ENCODE measurements at regions not wholly inside any gene's neighbourhood (a gene's known extent, or its start where the extent isn't known, plus 50 kb on each side); places are given as distances from the start of the nearest gene placed in this dataset.
"Not testable (repeated sequence)": the region's sequence is repeated elsewhere in the genome, so short reads cannot be mapped to it uniquely, and the experiment has no call there.

- H3K9me3 ChIP-seq (ENCODE audit: control insufficient read depth in 1 of 2, low read length in 2 of 2) = peaks cover 0 to 2% of the 10 kb centered on the region in 2 donors
- no peaks in the 10 kb centered on the region for H3K4me1 ChIP-seq (ENCODE audit: control insufficient read depth in 1 of 2, insufficient read depth in 2 of 2, low read length in 2 of 2)
- no peak overlapping the region for H3K4me3 ChIP-seq (ENCODE audit: low read depth in 1 of 2, low read length in 2 of 2)
- H3K27ac ChIP-seq (ENCODE audit: low read length) = no peak overlapping the region
- H3K36me3 ChIP-seq (ENCODE audit: control insufficient read depth in 1 of 2, insufficient read depth in 2 of 2, low read length in 2 of 2) = no peaks in the 10 kb centered on the region
- H3K27me3 ChIP-seq (ENCODE audit: low read depth, low read length) = no peaks in the 10 kb centered on the region
Measured at GRCh38 chr3:878746-879145, 214.1 kb upstream of the CNTN6 start.

- Histone ChIP-seq H3K27me3 (ENCODE audit: low read depth, low read length) (no peaks in the 10 kb centered on the region), H3K36me3 (ENCODE audit: control insufficient read depth in 1 of 2, insufficient read depth in 2 of 2, low read length in 2 of 2) (no peaks in the 10 kb centered on the region), H3K9me3 (ENCODE audit: control insufficient read depth in 1 of 2, low read length in 2 of 2) (peaks cover 0 to 2% of the 10 kb centered on the region in 2 donors), H3K4me3 (ENCODE audit: low read depth in 1 of 2, low read length in 2 of 2) (no peak overlapping the region), H3K27ac (ENCODE audit: low read length) (no peak overlapping the region), H3K4me1 (ENCODE audit: control insufficient read depth in 1 of 2, insufficient read depth in 2 of 2, low read length in 2 of 2) (no peaks in the 10 kb centered on the region)
Measured at GRCh38 chr3:880371-880770, 212.5 kb upstream of the CNTN6 start.

DNA sequence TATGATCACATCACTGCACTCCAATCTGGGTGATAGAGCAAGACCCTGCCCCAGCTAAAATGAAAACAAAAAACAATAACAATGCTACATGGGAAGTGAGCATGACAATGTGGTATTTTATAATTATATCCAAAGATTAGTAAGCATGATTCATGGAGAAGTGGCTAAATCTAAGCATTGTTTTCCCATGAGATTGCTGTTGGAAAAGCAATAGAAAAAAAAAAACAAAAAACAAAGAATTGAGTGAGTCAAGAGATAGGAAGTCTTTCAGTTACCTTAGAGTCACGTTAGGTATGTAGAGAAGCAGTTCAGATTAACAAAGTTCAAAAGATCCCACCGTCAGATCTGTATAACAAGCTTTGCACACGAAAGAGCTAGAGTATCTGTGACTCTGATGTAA lies 210.3 kb upstream of the CNTN6 start:
- Histone ChIP-seq H3K9me3 (ENCODE audit: control insufficient read depth in 1 of 2, low read length in 2 of 2) (no peaks in the 10 kb centered on the region), H3K36me3 (ENCODE audit: control insufficient read depth in 1 of 2, insufficient read depth in 2 of 2, low read length in 2 of 2) (no peaks in the 10 kb centered on the region), H3K27ac (ENCODE audit: low read length) (no peak overlapping the region), H3K4me1 (ENCODE audit: control insufficient read depth in 1 of 2, insufficient read depth in 2 of 2, low read length in 2 of 2) (no peaks in the 10 kb centered on the region), H3K4me3 (ENCODE audit: low read depth in 1 of 2, low read length in 2 of 2) (no peak overlapping the region), H3K27me3 (ENCODE audit: low read depth, low read length) (no peaks in the 10 kb centered on the region)

GRCh38 chr3:901953-902778 lies 190.7 kb upstream of the CNTN6 start:
- Histone ChIP-seq H3K9me3 (ENCODE audit: control insufficient read depth in 1 of 2, low read length in 2 of 2) (peaks cover 5 to 8% of the 10 kb centered on the region in 2 donors), H3K27ac (ENCODE audit: low read length) (no peak overlapping the region), H3K4me1 (ENCODE audit: control insufficient read depth in 1 of 2, insufficient read depth in 2 of 2, low read length in 2 of 2) (no peaks in the 10 kb centered on the region)

DNA sequence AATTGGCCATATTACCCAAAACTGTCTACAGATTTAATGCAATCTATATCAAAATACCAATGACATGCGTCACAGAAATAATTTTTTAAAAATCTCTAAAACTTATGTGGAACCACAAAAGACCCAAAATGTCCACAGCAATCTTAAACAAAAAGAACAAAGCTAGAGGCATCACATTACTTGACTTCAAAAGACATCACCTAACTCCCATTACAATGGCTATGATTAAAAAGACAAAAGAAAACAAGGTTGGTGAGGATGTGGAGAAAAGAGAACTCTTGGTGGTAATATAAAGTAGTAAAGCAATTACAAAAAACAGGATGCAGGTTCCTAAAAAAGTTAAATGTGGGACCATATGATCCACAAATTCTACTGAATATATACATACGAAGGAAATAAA lies 187.6 kb upstream of the CNTN6 start:
- H3K36me3 ChIP-seq (ENCODE audit: control insufficient read depth in 1 of 2, insufficient read depth in 2 of 2, low read length in 2 of 2) = no peaks in the 10 kb centered on the region

More at GRCh38 chr3:901953-902778, 190.7 kb upstream of the CNTN6 start:
- Histone ChIP-seq H3K36me3 (ENCODE audit: control insufficient read depth in 1 of 2, insufficient read depth in 2 of 2, low read length in 2 of 2) (no peaks in the 10 kb centered on the region), H3K27me3 (ENCODE audit: low read depth, low read length) (no peaks in the 10 kb centered on the region), H3K4me3 (ENCODE audit: low read depth in 1 of 2, low read length in 2 of 2) (no peak overlapping the region)

GRCh38 chr3:906739-907138 lies 186.1 kb upstream of the CNTN6 start:
- peaks cover 6 to 7% of the 10 kb centered on the region in 2 donors for H3K9me3 ChIP-seq (ENCODE audit: control insufficient read depth in 1 of 2, low read length in 2 of 2)
- H3K4me3 ChIP-seq (ENCODE audit: low read depth in 1 of 2, low read length in 2 of 2) = no peak overlapping the region
- no peaks in the 10 kb centered on the region for H3K36me3 ChIP-seq (ENCODE audit: control insufficient read depth in 1 of 2, insufficient read depth in 2 of 2, low read length in 2 of 2)
- H3K4me1 ChIP-seq (ENCODE audit: control insufficient read depth in 1 of 2, insufficient read depth in 2 of 2, low read length in 2 of 2) = no peaks in the 10 kb centered on the region
- no peaks in the 10 kb centered on the region for H3K27me3 ChIP-seq (ENCODE audit: low read depth, low read length)
- H3K27ac ChIP-seq (ENCODE audit: low read length) = no peak overlapping the region

More for the DNA sequence above, 187.6 kb upstream of the CNTN6 start:
- Histone ChIP-seq H3K9me3 (ENCODE audit: control insufficient read depth in 1 of 2, low read length in 2 of 2) (peaks cover 7 to 8% of the 10 kb centered on the region in 2 donors), H3K27me3 (ENCODE audit: low read depth, low read length) (no peaks in the 10 kb centered on the region), H3K27ac (ENCODE audit: low read length) (no peak overlapping the region), H3K4me1 (ENCODE audit: control insufficient read depth in 1 of 2, insufficient read depth in 2 of 2, low read length in 2 of 2) (no peaks in the 10 kb centered on the region), H3K4me3 (ENCODE audit: low read depth in 1 of 2, low read length in 2 of 2) (no peak overlapping the region)

DNA sequence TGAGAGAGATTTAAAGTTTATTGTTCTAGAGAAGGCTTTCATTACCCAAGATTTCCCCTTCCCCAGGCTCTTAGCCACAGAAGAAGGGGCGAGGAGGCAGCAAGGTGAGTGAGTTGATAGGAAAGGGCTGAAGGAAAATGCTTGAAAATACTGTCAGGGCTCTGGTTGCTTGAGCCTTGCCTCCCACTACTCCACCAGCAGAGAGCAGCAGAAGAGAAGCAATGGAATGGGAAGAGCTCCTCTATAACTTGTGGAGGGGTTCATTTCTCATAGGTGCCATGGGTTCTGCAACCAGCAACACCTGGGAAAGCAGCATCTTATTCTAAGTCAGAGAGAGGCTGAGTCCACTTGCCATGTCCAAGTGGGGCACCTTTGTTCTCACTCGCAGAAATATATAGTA lies 184.0 kb upstream of the CNTN6 start:
- Histone ChIP-seq H3K4me1 (ENCODE audit: control insufficient read depth in 1 of 2, insufficient read depth in 2 of 2, low read length in 2 of 2) (no peaks in the 10 kb centered on the region), H3K9me3 (ENCODE audit: control insufficient read depth in 1 of 2, low read length in 2 of 2) (peaks cover 0 to 2% of the 10 kb centered on the region in 2 donors), H3K4me3 (ENCODE audit: low read depth in 1 of 2, low read length in 2 of 2) (no peak overlapping the region), H3K36me3 (ENCODE audit: control insufficient read depth in 1 of 2, insufficient read depth in 2 of 2, low read length in 2 of 2) (no peaks in the 10 kb centered on the region), H3K27me3 (ENCODE audit: low read depth, low read length) (no peaks in the 10 kb centered on the region), H3K27ac (ENCODE audit: low read length) (no peak overlapping the region)

DNA sequence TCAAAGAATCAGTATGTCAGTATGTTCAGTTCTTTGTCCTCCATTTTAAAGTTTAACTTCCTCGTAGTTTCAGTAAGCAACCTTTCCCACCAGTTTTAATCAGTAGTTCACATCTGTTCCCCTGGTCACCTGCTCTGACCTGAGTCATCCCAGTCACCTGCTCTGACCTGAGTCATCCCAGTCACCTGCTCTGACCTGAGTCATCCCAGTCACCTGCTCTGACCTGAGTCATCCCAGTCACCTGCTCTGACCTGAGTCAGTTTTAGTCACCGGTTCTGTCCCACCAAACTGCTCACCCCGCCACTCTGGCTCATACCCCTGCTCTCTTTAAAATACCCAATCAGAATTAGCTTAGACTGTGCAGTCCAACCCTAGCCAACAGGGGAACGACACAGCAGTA lies 180.1 kb upstream of the CNTN6 start:
- H3K4me3 ChIP-seq (ENCODE audit: low read depth in 1 of 2, low read length in 2 of 2); H3K9me3 ChIP-seq (ENCODE audit: control insufficient read depth in 1 of 2, low read length in 2 of 2); H3K4me1 ChIP-seq (ENCODE audit: control insufficient read depth in 1 of 2, insufficient read depth in 2 of 2, low read length in 2 of 2); H3K27ac ChIP-seq (ENCODE audit: low read length); H3K27me3 ChIP-seq (ENCODE audit: low read depth, low read length); H3K36me3 ChIP-seq (ENCODE audit: control insufficient read depth in 1 of 2, insufficient read depth in 2 of 2, low read length in 2 of 2): not testable (repeated sequence)

DNA sequence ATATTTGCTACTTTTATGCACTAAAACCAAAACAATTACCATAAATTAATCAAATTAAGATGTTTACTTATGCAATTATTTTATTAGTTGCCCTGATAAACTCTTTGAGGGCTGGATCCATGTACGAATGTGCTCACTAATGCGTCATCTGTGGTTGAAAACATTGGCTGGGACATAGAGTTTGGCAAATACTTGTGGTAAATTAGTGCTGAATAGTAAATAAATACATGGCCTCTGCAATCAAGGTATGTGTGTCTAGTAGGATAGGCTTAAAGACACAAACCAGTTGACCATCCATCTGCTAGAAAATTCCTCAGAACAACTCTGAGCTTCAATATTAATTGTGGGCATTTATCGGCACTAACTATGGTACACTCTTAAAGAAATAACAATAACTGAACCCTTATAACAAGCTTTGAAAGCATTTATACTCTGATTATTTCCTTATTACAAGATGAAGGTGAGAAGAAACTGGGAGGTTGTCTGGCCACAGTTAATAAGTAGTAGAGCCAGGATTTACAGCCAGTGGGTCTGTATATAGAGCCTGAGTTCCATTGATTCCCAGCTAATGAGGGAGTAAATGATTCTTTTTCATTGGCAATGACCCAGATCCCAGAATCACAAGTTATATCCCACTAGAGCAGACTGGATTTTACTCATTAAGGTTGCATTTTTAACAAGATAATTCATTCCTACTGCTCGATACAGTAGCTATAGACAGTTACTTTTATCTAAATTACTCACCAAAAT lies 169.5 kb upstream of the CNTN6 start:
- no peak overlapping the region for H3K27ac ChIP-seq (ENCODE audit: low read length)
- no peaks in the 10 kb centered on the region for H3K27me3 ChIP-seq (ENCODE audit: low read depth, low read length)
- H3K4me3 ChIP-seq (ENCODE audit: low read depth in 1 of 2, low read length in 2 of 2) = no peak overlapping the region
- H3K4me1 ChIP-seq (ENCODE audit: control insufficient read depth in 1 of 2, insufficient read depth in 2 of 2, low read length in 2 of 2) = no peaks in the 10 kb centered on the region
- no peaks in the 10 kb centered on the region for H3K9me3 ChIP-seq (ENCODE audit: control insufficient read depth in 1 of 2, low read length in 2 of 2)
- H3K36me3 ChIP-seq (ENCODE audit: control insufficient read depth in 1 of 2, insufficient read depth in 2 of 2, low read length in 2 of 2) = no peaks in the 10 kb centered on the region

DNA sequence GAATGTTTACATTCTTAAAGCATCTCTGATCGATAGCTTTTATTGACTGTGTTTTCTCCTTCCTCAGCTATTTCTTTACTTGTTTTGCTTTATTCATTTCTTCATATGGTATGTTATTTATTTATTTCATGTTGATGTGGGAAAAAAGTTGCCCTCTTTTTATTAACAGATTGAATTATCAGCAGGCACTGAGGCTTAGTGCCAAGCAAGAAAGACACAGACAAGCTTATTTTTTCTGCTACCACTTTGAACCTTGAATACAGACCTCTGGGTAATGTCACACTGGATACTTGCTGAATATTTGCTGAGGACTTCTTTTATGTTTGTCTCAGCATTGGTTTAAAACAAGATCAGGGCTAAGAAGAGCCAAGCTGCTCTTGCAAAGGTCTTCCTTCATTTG lies 162.0 kb upstream of the CNTN6 start:
- H3K4me1 ChIP-seq (ENCODE audit: control insufficient read depth in 1 of 2, insufficient read depth in 2 of 2, low read length in 2 of 2) = no peaks in the 10 kb centered on the region
- H3K4me3 ChIP-seq (ENCODE audit: low read depth in 1 of 2, low read length in 2 of 2) = no peak overlapping the region
- no peak overlapping the region for H3K27ac ChIP-seq (ENCODE audit: low read length)
- no peaks in the 10 kb centered on the region for H3K36me3 ChIP-seq (ENCODE audit: control insufficient read depth in 1 of 2, insufficient read depth in 2 of 2, low read length in 2 of 2)
- no peaks in the 10 kb centered on the region for H3K9me3 ChIP-seq (ENCODE audit: control insufficient read depth in 1 of 2, low read length in 2 of 2)
- no peaks in the 10 kb centered on the region for H3K27me3 ChIP-seq (ENCODE audit: low read depth, low read length)

- Histone ChIP-seq H3K36me3 (ENCODE audit: control insufficient read depth in 1 of 2, insufficient read depth in 2 of 2, low read length in 2 of 2) (no peaks in the 10 kb centered on the region), H3K27me3 (ENCODE audit: low read depth, low read length) (no peaks in the 10 kb centered on the region), H3K9me3 (ENCODE audit: control insufficient read depth in 1 of 2, low read length in 2 of 2) (no peaks in the 10 kb centered on the region), H3K4me1 (ENCODE audit: control insufficient read depth in 1 of 2, insufficient read depth in 2 of 2, low read length in 2 of 2) (no peaks in the 10 kb centered on the region), H3K27ac (ENCODE audit: low read length) (no peak overlapping the region), H3K4me3 (ENCODE audit: low read depth in 1 of 2, low read length in 2 of 2) (no peak overlapping the region)
Measured at GRCh38 chr3:933326-933725, 159.5 kb upstream of the CNTN6 start.

All from muscle layer of duodenum (tissue), 2 donors.